ENCODE measurements at regions not wholly inside any gene's neighbourhood (a gene's known extent, or its start where the extent isn't known, plus 50 kb on each side); places are given as distances from the start of the nearest gene placed in this dataset.

GRCh38 chr20:10854976-10855375 lies 181.2 kb upstream of the JAG1 start:
- no peak for DNase-seq (ENCODE audit: low spot score)
- Histone ChIP-seq H3K9me2 (ENCODE audit: insufficient read depth) (peaks cover 7% of the 10 kb centered on the region; the same call in 1 of the 2 replicates), H3F3A (replicated peaks; ENCODE audit: low read depth) (no peaks in the 10 kb centered on the region), H4K20me1 (replicated peaks; ENCODE audit: insufficient read depth) (no peaks in the 10 kb centered on the region), H3K36me3 (ENCODE audit: insufficient read depth) (no peaks in the 10 kb centered on the region), H3K4me2 (no peak overlapping the region), H3K79me2 (replicated peaks; ENCODE audit: insufficient read depth) (no peaks in the 10 kb centered on the region), H3K4me3 (no peak overlapping the region), H3K27me3 (ENCODE audit: insufficient read depth) (no peaks in the 10 kb centered on the region), H3K27ac (ENCODE audit: low read depth) (no peak overlapping the region), H3K4me1 (ENCODE audit: insufficient read depth) (no peaks in the 10 kb centered on the region), H2AFZ (no peak overlapping the region)
- TF ChIP-seq CTCF (conservative IDR thresholded peaks at IDR 0.05; ENCODE audit: low read depth in 2 of 2) (no peak), NANOG (IDR thresholded peaks at IDR 0.05; ENCODE audit: borderline replicate concordance) (no peak), EZH2phosphoT487 (IDR thresholded peaks at IDR 0.05; ENCODE audit: unreplicated experiment) (no peak), ZNF331 (CRISPR knock-in tag; IDR thresholded peaks at IDR 0.05; ENCODE audit: low read depth) (no peak), CREB1 (CRISPR knock-in tag; IDR thresholded peaks at IDR 0.05; ENCODE audit: low read depth) (no peak), EZH2 (IDR thresholded peaks at IDR 0.05; ENCODE audit: low read depth, unreplicated experiment) (no peak), ZNF462 (CRISPR knock-in tag; IDR thresholded peaks at IDR 0.05) (no peak), REST (IDR thresholded peaks at IDR 0.05; ENCODE audit: unreplicated experiment) (no peak), ETS1 (IDR thresholded peaks at IDR 0.05) (no peak), STAT1 (IDR thresholded peaks at IDR 0.05; ENCODE audit: unreplicated experiment) (no peak), ZNF114 (CRISPR knock-in tag; IDR thresholded peaks at IDR 0.05) (no peak), POLR2AphosphoS5 (IDR thresholded peaks at IDR 0.05; ENCODE audit: low read depth) (no peak), JUNB (IDR thresholded peaks at IDR 0.05; ENCODE audit: unreplicated experiment) (no peak)
- no peak for ATAC-seq
- Mint-ChIP-seq H3K9me3 (no peaks in the 10 kb centered on the region), H3K27ac (no peak overlapping the region), H3K27me3 (ENCODE audit: insufficient read depth, low read depth, poor library complexity) (no peaks in the 10 kb centered on the region), H3K36me3 (ENCODE audit: low read depth) (no peaks in the 10 kb centered on the region), H3K4me1 (no peaks in the 10 kb centered on the region), H3K4me3 (no peak overlapping the region)

Measured in GM23338 (cell line).